ENCODE measurements at regions not wholly inside any gene's neighbourhood (a gene's known extent, or its start where the extent isn't known, plus 50 kb on each side); places are given as distances from the start of the nearest gene placed in this dataset.

- Mint-ChIP-seq H3K27ac (peak overlapping the region in 1 of 7 donors; percentile 58), H3K4me1 (peaks cover 11% of the 10 kb centered on the region)
Observed at GRCh38 chr15:39250001-39250400, 330.9 kb upstream of the THBS1 start.

DNA sequence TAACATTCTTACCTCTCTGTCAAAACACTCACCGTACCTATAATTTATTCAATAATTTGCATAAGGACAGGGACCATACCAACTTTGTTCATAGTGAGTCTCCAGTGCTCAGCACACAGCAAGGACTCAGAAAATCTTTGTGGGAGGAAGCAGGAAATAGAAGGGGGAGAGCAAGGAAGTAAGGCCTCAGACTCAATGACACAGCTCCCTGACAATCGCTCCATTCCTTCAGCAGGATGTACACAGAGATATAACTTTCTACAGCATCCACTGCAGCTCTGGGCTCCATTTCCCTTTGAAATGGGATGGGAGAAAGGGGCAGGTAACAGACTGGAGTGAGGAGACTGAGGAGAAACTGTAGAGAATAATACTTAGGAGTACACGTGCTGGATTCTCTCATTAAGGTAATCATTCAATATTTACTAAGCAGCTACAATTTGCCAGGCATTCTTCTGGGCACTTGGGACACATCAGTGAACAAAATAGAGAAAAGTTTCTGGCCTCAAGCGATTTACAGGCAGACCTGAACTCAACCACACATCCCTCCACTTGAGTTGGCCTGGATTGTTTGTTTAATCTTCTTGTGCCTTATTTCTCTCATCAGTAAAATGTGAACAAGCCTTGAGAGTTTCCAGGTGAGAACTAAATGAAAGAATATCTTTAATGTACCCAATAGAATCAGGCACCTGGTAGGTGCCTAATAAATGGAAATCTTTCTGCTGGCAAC lies 330.3 kb upstream of the THBS1 start:
- H3K27me3 Mint-ChIP-seq (ENCODE audit: low read depth in 3 of 3), result peaks cover 4 to 10% (median 10%) of the 10 kb centered on the region in 3 donors
- intact Hi-C loops (cut with micrococcal nuclease), result no loop called here
- Histone ChIP-seq H2AFZ (ENCODE audit: insufficient read depth, low read depth, low read length, poor library complexity, severe bottlenecking) (peak overlapping the region; percentile 48), H3K9ac (ENCODE audit: insufficient read depth, low read length, poor library complexity, severe bottlenecking) (peak overlapping the region; percentile 6), H3K27me3 (ENCODE audit: control insufficient read depth in 2 of 2, insufficient read depth in 2 of 2, low read length in 2 of 2) (peaks cover 0 to 7% of the 10 kb centered on the region in 2 donors), H3K4me2 (replicated peaks; ENCODE audit: extremely low read depth, low read length, poor library complexity, severe bottlenecking) (peak overlapping the region; percentile 29), H3K4me3 (replicated peaks in 1 of 3; ENCODE audit: low read depth in 2 of 3, low read length in 3 of 3) (no peak overlapping the region), H3K4me1 (ENCODE audit: control insufficient read depth in 1 of 2, insufficient read depth in 2 of 2, low read length in 2 of 2) (peaks cover 6 to 20% of the 10 kb centered on the region in 2 donors), H3K79me2 (ENCODE audit: insufficient read depth, low read length) (no peaks in the 10 kb centered on the region), H3K27ac (ENCODE audit: low read depth in 1 of 2, low read length in 2 of 2) (peak overlapping the region in 1 of 2 donors; percentile 13), H3K9me3 (replicated peaks in 1 of 2; ENCODE audit: control insufficient read depth in 1 of 2, insufficient read depth in 1 of 2, low read length in 2 of 2) (no peaks in the 10 kb centered on the region), H3K36me3 (replicated peaks in 1 of 2; ENCODE audit: control insufficient read depth in 1 of 2, insufficient read depth in 2 of 2, low read length in 2 of 2) (no peaks in the 10 kb centered on the region), H4K20me1 (ENCODE audit: insufficient read depth, low read length) (no peaks in the 10 kb centered on the region)
- no peak overlapping the region for H3K4me3 Mint-ChIP-seq
- H3K36me3 Mint-ChIP-seq, result no peaks in the 10 kb centered on the region
- peaks cover 11% of the 10 kb centered on the region for H3K4me1 Mint-ChIP-seq
- peaks cover 0 to 6% (median 1%) of the 10 kb centered on the region in 7 donors for H3K9me3 Mint-ChIP-seq
- no CpG with 5 or more reads among the region's 4 CpGs for WGBS (ENCODE audit: insufficient coverage)
- TF ChIP-seq CTCF (IDR thresholded peaks at IDR 0.05), result no peak
- H3K27ac Mint-ChIP-seq, result peak overlapping the region in 2 of 7 donors; percentile 58 to 76
- peak in 1 of 3 donors; percentile 35 for DNase-seq

More at GRCh38 chr15:39250001-39250400, 330.9 kb upstream of the THBS1 start:
- Mint-ChIP-seq H3K9me3 (peaks cover 0 to 6% (median 0%) of the 10 kb centered on the region in 7 donors), H3K27me3 (ENCODE audit: low read depth in 3 of 3) (peaks cover 3 to 9% (median 9%) of the 10 kb centered on the region in 3 donors), H3K36me3 (no peaks in the 10 kb centered on the region), H3K4me3 (no peak overlapping the region)
- peaks cover 0 to 4% of the 10 kb centered on the region in 2 donors for H3K27me3 ChIP-seq (ENCODE audit: control insufficient read depth in 2 of 2, insufficient read depth in 2 of 2, low read length in 2 of 2)
- H4K20me1 ChIP-seq (ENCODE audit: insufficient read depth, low read length), result no peaks in the 10 kb centered on the region
- peak overlapping the region in 1 of 2 donors; percentile 13 for H3K27ac ChIP-seq (ENCODE audit: low read depth in 1 of 2, low read length in 2 of 2)
- no peak overlapping the region for H3K9ac ChIP-seq (ENCODE audit: insufficient read depth, low read length, poor library complexity, severe bottlenecking)
- H3K4me2 ChIP-seq (replicated peaks; ENCODE audit: extremely low read depth, low read length, poor library complexity, severe bottlenecking), result no peak overlapping the region
- H3K79me2 ChIP-seq (ENCODE audit: insufficient read depth, low read length), result no peaks in the 10 kb centered on the region
- peak in 1 of 3 donors; percentile 40 for DNase-seq
- WGBS (ENCODE audit: insufficient coverage), result no CpG with 5 or more reads among the region's 1 CpG
- peaks cover 6 to 20% of the 10 kb centered on the region in 2 donors for H3K4me1 ChIP-seq (ENCODE audit: control insufficient read depth in 1 of 2, insufficient read depth in 2 of 2, low read length in 2 of 2)
- H3K4me3 ChIP-seq (replicated peaks in 1 of 3; ENCODE audit: low read depth in 2 of 3, low read length in 3 of 3), result no peak overlapping the region
- H3K36me3 ChIP-seq (replicated peaks in 1 of 2; ENCODE audit: control insufficient read depth in 1 of 2, insufficient read depth in 2 of 2, low read length in 2 of 2), result no peaks in the 10 kb centered on the region
- no peak for TF ChIP-seq CTCF (IDR thresholded peaks at IDR 0.05)
- H2AFZ ChIP-seq (ENCODE audit: insufficient read depth, low read depth, low read length, poor library complexity, severe bottlenecking), result no peak overlapping the region
- no peaks in the 10 kb centered on the region for H3K9me3 ChIP-seq (replicated peaks in 1 of 2; ENCODE audit: control insufficient read depth in 1 of 2, insufficient read depth in 1 of 2, low read length in 2 of 2)
- intact Hi-C loops (cut with micrococcal nuclease), result no loop called here
